ENCODE measurements at regions not wholly inside any gene's neighbourhood (a gene's known extent, or its start where the extent isn't known, plus 50 kb on each side); places are given as distances from the start of the nearest gene placed in this dataset.

GRCh38 chr12:77571768-77572167, 258.9 kb upstream of the NAV3 start:
- Histone ChIP-seq H3K36me3 (ENCODE audit: insufficient read depth in 1 of 2, low read depth in 1 of 2) (no peaks in the 10 kb centered on the region), H3K27ac (no peak overlapping the region), H3K4me1 (no peaks in the 10 kb centered on the region), H3K9me3 (peaks cover 4% of the 10 kb centered on the region), H3K4me3 (no peak overlapping the region), H3K27me3 (ENCODE audit: insufficient read depth in 3 of 3, low read length in 2 of 3) (no peaks in the 10 kb centered on the region)
- TF ChIP-seq, protein P1, sequence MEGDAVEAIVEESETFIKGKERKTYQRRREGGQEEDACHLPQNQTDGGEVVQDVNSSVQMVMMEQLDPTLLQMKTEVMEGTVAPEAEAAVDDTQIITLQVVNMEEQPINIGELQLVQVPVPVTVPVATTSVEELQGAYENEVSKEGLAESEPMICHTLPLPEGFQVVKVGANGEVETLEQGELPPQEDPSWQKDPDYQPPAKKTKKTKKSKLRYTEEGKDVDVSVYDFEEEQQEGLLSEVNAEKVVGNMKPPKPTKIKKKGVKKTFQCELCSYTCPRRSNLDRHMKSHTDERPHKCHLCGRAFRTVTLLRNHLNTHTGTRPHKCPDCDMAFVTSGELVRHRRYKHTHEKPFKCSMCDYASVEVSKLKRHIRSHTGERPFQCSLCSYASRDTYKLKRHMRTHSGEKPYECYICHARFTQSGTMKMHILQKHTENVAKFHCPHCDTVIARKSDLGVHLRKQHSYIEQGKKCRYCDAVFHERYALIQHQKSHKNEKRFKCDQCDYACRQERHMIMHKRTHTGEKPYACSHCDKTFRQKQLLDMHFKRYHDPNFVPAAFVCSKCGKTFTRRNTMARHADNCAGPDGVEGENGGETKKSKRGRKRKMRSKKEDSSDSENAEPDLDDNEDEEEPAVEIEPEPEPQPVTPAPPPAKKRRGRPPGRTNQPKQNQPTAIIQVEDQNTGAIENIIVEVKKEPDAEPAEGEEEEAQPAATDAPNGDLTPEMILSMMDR (IDR thresholded peaks at IDR 0.05) = no peak
- no peak for DNase-seq
- 91 to 96% (median 91%) methylated on average over 7 of the region's 7 CpGs for WGBS, 3 donors
- no peak for ATAC-seq
- intact Hi-C loops (cut with DNase I) = no loop called here

GRCh38 chr12:77571127-77571526, 259.6 kb upstream of the NAV3 start:
- Histone ChIP-seq H3K9me3 (peaks cover 4% of the 10 kb centered on the region), H3K27ac (no peak overlapping the region), H3K27me3 (ENCODE audit: insufficient read depth in 3 of 3, low read length in 2 of 3) (no peaks in the 10 kb centered on the region), H3K4me3 (no peak overlapping the region), H3K4me1 (no peaks in the 10 kb centered on the region), H3K36me3 (ENCODE audit: insufficient read depth in 1 of 2, low read depth in 1 of 2) (no peaks in the 10 kb centered on the region)
- 90 to 96% (median 91%) methylated on average over 4 of the region's 4 CpGs for WGBS, 3 donors
- intact Hi-C loops (cut with DNase I) = no loop called here
- TF ChIP-seq, protein P1 (IDR thresholded peaks at IDR 0.05) = no peak
- ATAC-seq (no peak), DNase-seq (no peak)

- peaks cover 4% of the 10 kb centered on the region for H3K9me3 ChIP-seq
- TF ChIP-seq, protein P1 (IDR thresholded peaks at IDR 0.05) = no peak
- no peak overlapping the region for H3K4me3 ChIP-seq
- WGBS, 3 donors = 43 to 75% (median 63%) methylated on average over 3 of the region's 3 CpGs
- no peak overlapping the region for H3K27ac ChIP-seq
- no peak for ATAC-seq
- no peaks in the 10 kb centered on the region for H3K36me3 ChIP-seq (ENCODE audit: insufficient read depth in 1 of 2, low read depth in 1 of 2)
- H3K27me3 ChIP-seq (ENCODE audit: insufficient read depth in 3 of 3, low read length in 2 of 3) = no peaks in the 10 kb centered on the region
- no peaks in the 10 kb centered on the region for H3K4me1 ChIP-seq
- no peak for DNase-seq
- intact Hi-C loops (cut with DNase I) = no loop called here
Observed at GRCh38 chr12:77569876-77570275, 260.8 kb upstream of the NAV3 start.

DNA sequence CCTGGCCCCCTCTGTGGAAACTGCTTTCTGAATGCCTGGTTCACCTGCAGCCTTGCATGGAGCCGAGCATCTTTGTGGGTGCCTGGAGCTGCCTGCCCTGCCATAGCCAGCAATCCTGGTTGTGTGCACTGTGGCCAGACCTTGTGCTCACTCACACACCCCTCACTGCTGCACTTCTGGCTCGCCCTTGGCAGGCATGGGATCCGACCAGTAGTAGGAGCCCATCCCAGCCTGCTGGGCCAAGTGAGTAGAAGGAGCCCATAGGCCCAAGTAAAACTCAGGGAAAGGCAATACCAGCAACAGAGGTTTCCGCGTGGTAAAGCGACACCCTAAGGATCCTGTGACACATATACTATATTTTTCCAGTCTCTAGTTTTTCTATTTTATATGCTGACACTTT, 270.0 kb upstream of the NAV3 start:
- 80 to 92% (median 85%) methylated on average over 6 of the region's 6 CpGs for WGBS, 3 donors
- H3K27ac ChIP-seq = no peak overlapping the region
- intact Hi-C loops (cut with DNase I) = no loop called here
- H3K4me1 ChIP-seq = no peaks in the 10 kb centered on the region
- H3K4me3 ChIP-seq = no peak overlapping the region
- no peaks in the 10 kb centered on the region for H3K27me3 ChIP-seq (ENCODE audit: insufficient read depth in 3 of 3, low read length in 2 of 3)
- H3K9me3 ChIP-seq = no peaks in the 10 kb centered on the region
- TF ChIP-seq, protein P1 (IDR thresholded peaks at IDR 0.05) = no peak
- DNase-seq (no peak), ATAC-seq (no peak)
- H3K36me3 ChIP-seq (ENCODE audit: insufficient read depth in 1 of 2, low read depth in 1 of 2) = no peaks in the 10 kb centered on the region

- whole genome bisulfite sequencing, 3 donors = 80 to 86% (median 85%) methylated on average over 12 of the region's 12 CpGs
- intact Hi-C loops (cut with DNase I) = no loop called here
- TF ChIP-seq, protein P1 (IDR thresholded peaks at IDR 0.05) = no peak
- Histone ChIP-seq H3K9me3 (no peaks in the 10 kb centered on the region), H3K36me3 (ENCODE audit: insufficient read depth in 1 of 2, low read depth in 1 of 2) (no peaks in the 10 kb centered on the region), H3K27me3 (ENCODE audit: insufficient read depth in 3 of 3, low read length in 2 of 3) (no peaks in the 10 kb centered on the region), H3K27ac (no peak overlapping the region), H3K4me3 (no peak overlapping the region), H3K4me1 (no peaks in the 10 kb centered on the region)
- ATAC-seq = no peak
- DNase-seq = no peak
Observed at GRCh38 chr12:77559400-77560074, 271.2 kb upstream of the NAV3 start.

All from psoas muscle (tissue), 7 donors.